ENCODE measurements at regions not wholly inside any gene's neighbourhood (a gene's known extent, or its start where the extent isn't known, plus 50 kb on each side); places are given as distances from the start of the nearest gene placed in this dataset.

DNA sequence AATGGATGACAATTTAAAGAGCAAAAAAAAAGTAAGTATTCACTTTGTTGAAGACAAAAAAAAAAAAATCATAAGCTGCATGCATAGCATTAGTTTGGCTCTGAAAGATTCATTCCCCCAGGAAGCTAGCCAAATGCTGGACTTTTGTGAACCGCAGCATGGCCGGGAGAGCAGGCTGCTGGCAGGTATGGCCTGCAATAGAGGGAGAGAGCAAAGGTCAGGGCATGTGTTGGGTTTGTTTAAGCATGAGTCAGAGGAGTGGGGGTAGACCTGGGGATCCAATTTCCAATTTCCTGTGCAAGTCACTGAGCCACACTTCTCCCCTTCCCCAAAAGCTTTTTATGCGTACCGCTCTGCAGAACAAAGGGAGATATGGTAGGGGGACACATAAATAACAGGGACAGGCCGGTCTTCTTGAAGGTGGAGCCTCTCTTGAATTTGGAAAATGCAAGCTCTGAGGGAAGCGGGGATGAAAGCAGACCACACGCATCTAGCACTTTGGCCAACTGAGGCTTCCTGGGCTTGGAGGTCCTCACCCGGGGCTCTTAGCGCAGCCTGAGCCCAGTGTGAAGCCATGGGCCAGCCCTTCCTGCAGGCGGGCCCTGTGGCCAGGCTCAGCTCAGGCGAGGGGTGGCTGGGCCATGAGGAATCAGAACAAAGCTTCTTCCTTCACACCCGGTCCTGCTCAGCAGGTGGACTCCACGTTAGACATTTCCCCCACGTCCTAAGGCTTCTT lies 171.1 kb downstream of the TOMM20 start (continued):
- TF ChIP-seq, protein P1, sequence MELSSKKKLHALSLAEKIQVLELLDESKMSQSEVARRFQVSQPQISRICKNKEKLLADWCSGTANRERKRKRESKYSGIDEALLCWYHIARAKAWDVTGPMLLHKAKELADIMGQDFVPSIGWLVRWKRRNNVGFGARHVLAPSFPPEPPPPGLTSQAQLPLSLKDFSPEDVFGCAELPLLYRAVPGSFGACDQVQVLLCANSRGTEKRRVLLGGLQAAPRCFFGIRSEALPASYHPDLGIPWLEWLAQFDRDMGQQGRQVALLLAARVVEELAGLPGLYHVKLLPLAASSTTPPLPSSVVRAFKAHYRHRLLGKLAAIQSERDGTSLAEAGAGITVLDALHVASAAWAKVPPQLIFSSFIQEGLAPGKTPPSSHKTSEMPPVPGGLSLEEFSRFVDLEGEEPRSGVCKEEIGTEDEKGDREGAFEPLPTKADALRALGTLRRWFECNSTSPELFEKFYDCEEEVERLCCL (CRISPR knock-in tag; IDR thresholded peaks at IDR 0.05; ENCODE audit: borderline replicate concordance), result no peak
- TF ChIP-seq KDM6A (CRISPR knock-in tag; IDR thresholded peaks at IDR 0.05; ENCODE audit: low read depth), result peak; percentile 93
- TF ChIP-seq GFI1 (CRISPR knock-in tag; IDR thresholded peaks at IDR 0.05; ENCODE audit: borderline replicate concordance), result peak; percentile 86
- peak; percentile 93; the same call in 1 of the 2 replicates for TF ChIP-seq ZNF292 (CRISPR knock-in tag; IDR thresholded peaks at IDR 0.05; ENCODE audit: borderline replicate concordance, low read depth)
- TF ChIP-seq, protein P2, sequence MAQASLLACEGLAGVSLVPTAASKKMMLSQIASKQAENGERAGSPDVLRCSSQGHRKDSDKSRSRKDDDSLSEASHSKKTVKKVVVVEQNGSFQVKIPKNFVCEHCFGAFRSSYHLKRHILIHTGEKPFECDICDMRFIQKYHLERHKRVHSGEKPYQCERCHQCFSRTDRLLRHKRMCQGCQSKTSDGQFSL (CRISPR knock-in tag; IDR thresholded peaks at IDR 0.05), result no peak
- peak; percentile 85; the same call in 1 of the 2 replicates for TF ChIP-seq YEATS4 (CRISPR knock-in tag; IDR thresholded peaks at IDR 0.05; ENCODE audit: borderline replicate concordance)
- peak; percentile 87; the same call in 1 of the 2 replicates for TF ChIP-seq CBX5 (CRISPR knock-in tag; IDR thresholded peaks at IDR 0.05; ENCODE audit: borderline replicate concordance)
- TF ChIP-seq NFKBIZ (CRISPR knock-in tag; IDR thresholded peaks at IDR 0.05), result peak; percentile 90
- TF ChIP-seq, protein P3, sequence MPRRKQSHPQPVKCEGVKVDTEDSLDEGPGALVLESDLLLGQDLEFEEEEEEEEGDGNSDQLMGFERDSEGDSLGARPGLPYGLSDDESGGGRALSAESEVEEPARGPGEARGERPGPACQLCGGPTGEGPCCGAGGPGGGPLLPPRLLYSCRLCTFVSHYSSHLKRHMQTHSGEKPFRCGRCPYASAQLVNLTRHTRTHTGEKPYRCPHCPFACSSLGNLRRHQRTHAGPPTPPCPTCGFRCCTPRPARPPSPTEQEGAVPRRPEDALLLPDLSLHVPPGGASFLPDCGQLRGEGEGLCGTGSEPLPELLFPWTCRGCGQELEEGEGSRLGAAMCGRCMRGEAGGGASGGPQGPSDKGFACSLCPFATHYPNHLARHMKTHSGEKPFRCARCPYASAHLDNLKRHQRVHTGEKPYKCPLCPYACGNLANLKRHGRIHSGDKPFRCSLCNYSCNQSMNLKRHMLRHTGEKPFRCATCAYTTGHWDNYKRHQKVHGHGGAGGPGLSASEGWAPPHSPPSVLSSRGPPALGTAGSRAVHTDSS (CRISPR knock-in tag; conservative IDR thresholded peaks at IDR 0.05), result no peak
- TF ChIP-seq ZNF296 (CRISPR knock-in tag; conservative IDR thresholded peaks at IDR 0.05), result 0 out of 2 replicates have a peak, but pooled peaks have one; percentile 40
- TF ChIP-seq PITX1 (CRISPR knock-in tag; IDR thresholded peaks at IDR 0.05), result peak; percentile 91
- no peak; the same call in 1 of the 2 replicates for TF ChIP-seq EHMT2 (IDR thresholded peaks at IDR 0.05; ENCODE audit: borderline replicate concordance, low read depth, low read length)
- TF ChIP-seq, protein P4, sequence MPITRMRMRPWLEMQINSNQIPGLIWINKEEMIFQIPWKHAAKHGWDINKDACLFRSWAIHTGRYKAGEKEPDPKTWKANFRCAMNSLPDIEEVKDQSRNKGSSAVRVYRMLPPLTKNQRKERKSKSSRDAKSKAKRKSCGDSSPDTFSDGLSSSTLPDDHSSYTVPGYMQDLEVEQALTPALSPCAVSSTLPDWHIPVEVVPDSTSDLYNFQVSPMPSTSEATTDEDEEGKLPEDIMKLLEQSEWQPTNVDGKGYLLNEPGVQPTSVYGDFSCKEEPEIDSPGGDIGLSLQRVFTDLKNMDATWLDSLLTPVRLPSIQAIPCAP (CRISPR knock-in tag; IDR thresholded peaks at IDR 0.05; ENCODE audit: low read depth), result 0 out of 2 replicates have a peak, but pooled peaks have one; percentile 68
- TF ChIP-seq BORCS8-MEF2B (CRISPR knock-in tag; IDR thresholded peaks at IDR 0.05), result peak; percentile 85
- TF ChIP-seq, protein P5, sequence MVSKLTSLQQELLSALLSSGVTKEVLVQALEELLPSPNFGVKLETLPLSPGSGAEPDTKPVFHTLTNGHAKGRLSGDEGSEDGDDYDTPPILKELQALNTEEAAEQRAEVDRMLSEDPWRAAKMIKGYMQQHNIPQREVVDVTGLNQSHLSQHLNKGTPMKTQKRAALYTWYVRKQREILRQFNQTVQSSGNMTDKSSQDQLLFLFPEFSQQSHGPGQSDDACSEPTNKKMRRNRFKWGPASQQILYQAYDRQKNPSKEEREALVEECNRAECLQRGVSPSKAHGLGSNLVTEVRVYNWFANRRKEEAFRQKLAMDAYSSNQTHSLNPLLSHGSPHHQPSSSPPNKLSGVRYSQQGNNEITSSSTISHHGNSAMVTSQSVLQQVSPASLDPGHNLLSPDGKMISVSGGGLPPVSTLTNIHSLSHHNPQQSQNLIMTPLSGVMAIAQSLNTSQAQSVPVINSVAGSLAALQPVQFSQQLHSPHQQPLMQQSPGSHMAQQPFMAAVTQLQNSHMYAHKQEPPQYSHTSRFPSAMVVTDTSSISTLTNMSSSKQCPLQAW (CRISPR knock-in tag; IDR thresholded peaks at IDR 0.05), result peak; percentile 93
- TF ChIP-seq ZNF180 (CRISPR knock-in tag; IDR thresholded peaks at IDR 0.05; ENCODE audit: borderline replicate concordance, low read depth), result no peak
- TF ChIP-seq ESRRA (CRISPR knock-in tag; IDR thresholded peaks at IDR 0.05; ENCODE audit: low read depth), result peak; percentile 20; the same call in 1 of the 2 replicates
- TF ChIP-seq PHF20 (CRISPR knock-in tag; IDR thresholded peaks at IDR 0.05), result peak; percentile 37; the same call in 1 of the 2 replicates
- no peak for TF ChIP-seq RFX3 (CRISPR knock-in tag; IDR thresholded peaks at IDR 0.05)
- no peak for TF ChIP-seq IKZF4 (CRISPR knock-in tag; IDR thresholded peaks at IDR 0.05; ENCODE audit: borderline replicate concordance, low read depth, not compliant biosample characterization)
- 0 out of 2 replicates have a peak, but pooled peaks have one; percentile 73 for TF ChIP-seq ETV6 (CRISPR knock-in tag; conservative IDR thresholded peaks at IDR 0.05)
- TF ChIP-seq, protein P6, sequence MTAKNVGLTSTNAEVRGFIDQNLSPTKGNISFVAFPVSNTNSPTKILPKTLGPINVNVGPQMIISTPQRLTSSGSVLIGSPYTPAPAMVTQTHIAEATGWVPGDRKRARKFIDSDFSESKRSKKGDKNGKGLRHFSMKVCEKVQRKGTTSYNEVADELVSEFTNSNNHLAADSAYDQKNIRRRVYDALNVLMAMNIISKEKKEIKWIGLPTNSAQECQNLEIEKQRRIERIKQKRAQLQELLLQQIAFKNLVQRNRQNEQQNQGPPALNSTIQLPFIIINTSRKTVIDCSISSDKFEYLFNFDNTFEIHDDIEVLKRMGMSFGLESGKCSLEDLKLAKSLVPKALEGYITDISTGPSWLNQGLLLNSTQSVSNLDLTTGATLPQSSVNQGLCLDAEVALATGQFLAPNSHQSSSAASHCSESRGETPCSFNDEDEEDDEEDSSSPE (CRISPR knock-in tag; IDR thresholded peaks at IDR 0.05), result peak; percentile 48
- no peak; the same call in 1 of the 2 replicates for TF ChIP-seq STAT5B (CRISPR knock-in tag; IDR thresholded peaks at IDR 0.05)
